NCI-H146 (cell line): ENCODE measurements at regions not wholly inside any gene's neighbourhood (a gene's known extent, or its start where the extent isn't known, plus 50 kb on each side); places are given as distances from the start of the nearest gene placed in this dataset.
"Not testable (repeated sequence)": the region's sequence is repeated elsewhere in the genome, so short reads cannot be mapped to it uniquely, and the experiment has no call there.

Experiments used
- DNase-seq: peaks from one replicate; lab custom pipeline; 2025; lab: John Stamatoyannopoulos, UW

DNA sequence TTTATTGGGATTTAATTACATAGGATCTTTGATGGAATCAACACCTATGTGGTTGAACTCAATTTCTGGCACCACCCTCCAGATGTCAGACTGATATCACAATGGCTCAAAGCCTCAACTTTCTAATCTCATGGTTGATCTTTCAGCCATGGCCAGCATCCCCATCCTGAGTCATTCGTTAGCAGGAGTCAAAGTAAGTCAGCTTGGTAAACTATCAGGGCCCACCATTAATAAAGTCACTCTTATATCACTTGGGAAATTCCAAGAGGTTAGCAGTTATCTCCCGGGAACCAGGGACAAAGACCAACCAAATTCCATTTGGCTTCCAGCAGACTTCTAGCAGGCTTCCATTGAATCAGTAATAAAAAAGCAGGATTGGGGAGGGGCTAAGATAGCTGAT lies 50.7 kb upstream of the TNFSF4 start:
- DNase-seq: no peak

DNA sequence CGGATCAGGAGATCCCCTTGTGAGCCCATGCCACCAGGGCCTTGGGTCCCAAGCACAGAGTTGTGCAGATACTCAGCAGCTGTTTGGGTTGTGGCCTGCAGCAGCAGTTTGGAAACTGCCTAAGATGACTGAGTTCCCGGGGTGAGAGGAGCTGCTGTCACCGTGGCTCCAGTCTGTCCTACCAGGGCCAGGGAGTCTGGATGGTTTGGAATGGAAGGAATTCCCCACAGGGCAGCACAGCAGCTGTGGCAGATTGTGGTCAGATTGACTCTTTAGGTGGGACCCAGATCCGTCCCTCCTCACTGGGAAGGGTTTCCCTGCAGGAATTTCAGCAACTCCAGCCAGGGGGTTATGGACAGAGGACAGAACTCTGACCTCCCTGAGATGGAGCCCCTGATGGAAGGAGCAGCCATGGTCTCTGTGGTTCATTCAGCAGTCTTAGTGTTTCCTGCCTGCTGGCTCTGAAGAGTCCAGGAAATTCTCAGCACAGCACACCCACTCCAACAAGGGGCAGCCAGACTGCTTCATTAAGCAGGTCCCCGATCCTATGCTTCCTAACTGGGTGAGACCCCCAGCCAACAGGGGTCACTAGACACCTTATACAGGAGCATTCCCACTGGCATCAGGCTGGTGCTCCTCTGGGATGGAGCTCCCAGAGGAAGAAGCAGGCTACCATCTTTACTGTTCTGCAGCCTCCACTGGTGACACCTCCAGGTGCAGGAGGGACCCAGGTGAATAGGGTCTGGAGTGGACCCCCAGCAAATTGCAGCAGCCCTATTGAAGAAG lies 51.5 kb upstream of the TNFSF4 start:
- no peak for DNase-seq

GRCh38 chr1:173260329-173260728 lies 53.2 kb upstream of the TNFSF4 start:
- DNase-seq: not testable (repeated sequence)

DNA sequence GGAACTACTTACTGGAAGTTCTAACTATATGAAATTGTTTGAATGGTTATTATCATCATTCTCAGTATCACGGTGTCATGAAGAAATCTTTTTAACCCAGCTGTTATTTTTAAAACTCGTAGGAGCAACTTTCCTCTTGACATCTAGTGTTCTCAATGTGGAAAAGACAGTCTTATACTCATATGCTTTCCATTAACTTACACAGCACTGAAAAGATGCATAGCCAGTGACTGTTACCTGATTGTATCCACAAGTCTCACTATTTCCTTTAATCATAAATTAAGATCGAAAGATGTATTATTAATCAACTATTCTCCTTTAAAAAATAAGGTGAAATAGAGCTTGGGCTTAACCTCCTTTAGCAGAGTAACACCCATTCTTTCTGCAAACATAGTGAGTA lies 59.7 kb upstream of the TNFSF4 start:
- no peak for DNase-seq

GRCh38 chr1:173267453-173267945 lies 60.4 kb upstream of the TNFSF4 start:
- no peak for DNase-seq

- DNase-seq: no peak
Measured at GRCh38 chr1:173268261-173268660, 61.1 kb upstream of the TNFSF4 start.

GRCh38 chr1:173268786-173269277 lies 61.7 kb upstream of the TNFSF4 start:
- DNase-seq: no peak

- DNase-seq: no peak
Measured at GRCh38 chr1:173269490-173270230, 62.5 kb upstream of the TNFSF4 start.

DNA sequence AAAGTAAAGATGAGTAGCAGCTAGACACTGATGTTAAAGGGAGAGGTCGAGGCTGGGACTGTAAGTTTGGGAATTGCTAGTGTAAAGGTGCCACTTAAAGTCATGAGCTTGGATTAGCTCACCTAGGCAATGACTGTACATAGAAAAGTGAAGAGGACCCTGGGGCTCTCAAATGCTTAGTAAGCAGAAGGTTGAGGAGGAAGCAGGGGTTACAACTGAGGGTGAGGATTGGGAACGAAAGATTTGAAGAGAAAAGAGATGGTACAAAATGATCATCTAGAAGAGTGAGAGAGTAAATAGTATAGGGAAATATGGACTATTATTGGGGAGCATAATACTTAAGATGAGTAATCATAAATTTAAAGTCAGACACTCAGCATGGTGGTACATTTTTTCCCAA lies 63.1 kb upstream of the TNFSF4 start:
- no peak for DNase-seq

DNA sequence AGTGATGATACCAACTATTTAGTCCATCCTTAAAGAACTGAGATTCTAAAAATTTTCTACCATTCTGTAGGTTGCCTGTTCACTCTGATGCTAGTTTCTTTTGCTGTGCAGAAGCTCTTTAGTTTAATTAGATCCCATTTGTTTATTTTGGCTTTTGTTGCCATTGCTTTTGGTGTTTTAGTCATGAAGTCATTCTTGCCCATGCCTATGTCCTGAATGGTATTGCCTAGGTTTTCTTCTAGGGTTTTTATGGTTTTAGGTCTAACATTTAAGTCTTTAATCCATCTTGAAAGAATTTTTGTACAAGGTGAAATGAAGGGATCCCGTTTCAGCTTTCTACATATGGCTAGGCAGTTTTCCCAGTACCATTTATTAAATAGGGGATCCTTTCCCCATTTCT lies 63.9 kb upstream of the TNFSF4 start:
- not testable (repeated sequence) for DNase-seq

DNA sequence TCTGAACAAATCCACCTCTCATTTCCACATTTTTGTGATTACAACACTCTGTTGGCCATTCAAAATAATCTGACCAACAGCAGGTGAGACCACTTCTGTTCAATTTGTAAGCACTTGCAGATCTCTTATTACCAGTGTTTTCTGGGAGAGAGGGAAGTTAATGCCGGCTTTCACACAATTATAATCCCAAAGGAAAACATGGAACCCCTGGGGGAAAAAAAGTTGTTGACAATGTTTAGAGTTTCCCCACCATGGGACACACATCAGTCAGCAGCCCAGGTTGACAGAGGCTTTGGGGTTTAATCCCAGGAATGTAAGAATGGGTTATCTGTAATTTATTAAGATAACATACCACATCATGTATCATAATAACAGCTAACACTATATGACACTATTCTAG lies 68.4 kb upstream of the TNFSF4 start:
- DNase-seq: no peak

GRCh38 chr1:173276922-173277800 lies 70.0 kb upstream of the TNFSF4 start:
- no peak for DNase-seq

GRCh38 chr1:173280899-173281660 lies 73.9 kb upstream of the TNFSF4 start:
- no peak for DNase-seq

DNA sequence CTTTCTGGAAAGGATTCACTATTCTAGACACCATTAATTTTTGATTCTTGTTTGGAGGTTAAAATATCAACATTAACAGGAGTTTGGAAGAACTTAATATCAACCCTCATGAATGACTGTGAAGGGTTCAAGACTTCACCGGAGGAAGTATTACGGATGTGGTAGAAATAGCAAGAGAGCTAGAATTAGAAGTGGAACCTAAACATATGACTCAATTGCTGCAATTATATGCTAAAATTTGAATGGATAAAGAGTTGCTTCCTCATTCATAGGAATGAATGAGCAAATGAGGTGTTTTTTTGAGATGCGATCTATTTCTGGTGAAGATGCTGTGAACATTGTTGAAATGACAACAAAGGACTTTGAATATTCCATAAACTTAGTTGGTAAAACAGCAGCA lies 77.9 kb upstream of the TNFSF4 start:
- DNase-seq: no peak

GRCh38 chr1:173287785-173288184 lies 80.7 kb upstream of the TNFSF4 start:
- no peak for DNase-seq

DNA sequence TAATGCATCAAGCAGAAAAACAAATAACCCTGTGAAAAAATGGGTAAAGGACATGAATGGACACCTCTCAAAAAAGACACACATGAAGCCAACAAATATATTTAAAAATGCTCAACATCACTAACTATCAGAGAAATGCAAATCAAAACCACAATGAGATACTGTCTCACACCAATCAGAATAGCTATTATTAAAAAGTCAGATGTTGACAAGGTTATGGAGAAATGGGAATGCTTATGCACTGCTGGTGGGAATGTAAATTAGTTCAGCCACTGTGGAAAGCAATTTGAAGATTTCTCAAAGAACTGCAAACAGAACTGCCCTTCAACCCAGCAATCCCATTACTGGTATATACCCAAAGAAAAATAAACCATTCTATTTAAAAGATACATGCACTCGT lies 86.6 kb upstream of the TNFSF4 start:
- DNase-seq: no peak

DNA sequence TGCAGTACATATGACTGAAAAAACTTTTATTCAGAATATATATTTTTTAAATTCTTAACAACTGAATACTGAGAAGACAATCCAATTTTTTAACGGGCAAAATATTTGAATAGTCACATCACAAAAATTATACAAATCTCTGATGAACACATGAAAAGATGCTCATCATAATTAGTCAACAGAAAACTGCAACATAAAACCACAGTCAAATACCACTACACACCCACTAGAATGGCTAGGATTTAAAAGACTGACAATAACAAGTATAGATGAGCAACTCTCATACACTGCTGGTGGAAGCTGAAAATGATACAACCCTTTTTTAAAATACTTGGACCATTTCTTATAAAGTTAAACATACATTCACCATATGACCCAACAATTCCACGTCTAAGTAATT lies 87.7 kb upstream of the TNFSF4 start:
- DNase-seq: no peak

- DNase-seq: no peak
Measured at GRCh38 chr1:173295391-173295790, 88.3 kb upstream of the TNFSF4 start.

- DNase-seq: no peak
Measured at GRCh38 chr1:173295995-173296394, 88.9 kb upstream of the TNFSF4 start.

DNA sequence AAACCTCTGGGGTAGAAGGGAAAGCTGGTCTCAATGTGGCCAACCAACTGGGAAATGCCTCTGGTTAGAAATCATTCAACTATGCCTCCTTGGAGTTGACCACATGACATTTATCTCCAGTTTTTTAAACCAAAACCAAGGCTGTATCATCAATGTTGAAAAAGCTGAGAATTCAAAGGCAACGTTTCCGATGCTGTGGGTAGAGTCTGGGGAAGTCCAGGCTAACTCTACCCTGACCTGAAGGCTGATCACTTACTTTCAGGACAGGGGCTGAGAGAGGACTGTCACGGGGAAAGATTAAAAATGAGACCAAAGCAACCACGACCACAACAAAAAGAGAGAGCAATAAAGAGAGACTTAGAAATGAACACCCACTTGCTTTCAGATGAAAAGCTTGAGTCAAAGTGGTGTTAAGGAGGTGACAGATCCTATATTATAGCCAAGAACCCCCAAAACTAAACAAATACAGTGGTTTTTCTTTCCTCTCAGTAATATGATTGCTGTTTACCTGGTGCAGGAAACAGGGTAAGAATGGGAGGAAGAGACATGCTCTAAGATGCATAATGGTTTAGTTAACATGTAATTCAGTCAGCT lies 90.8 kb upstream of the TNFSF4 start:
- DNase-seq: no peak
